AG10803 (cell line): ENCODE measurements at regions not wholly inside any gene's neighbourhood (a gene's known extent, or its start where the extent isn't known, plus 50 kb on each side); places are given as distances from the start of the nearest gene placed in this dataset.

Source experiments
- DNase-seq: peaks from one replicate; pipeline ENCODE4 v3.0.0; 2010; ENCODE audit warnings: low read depth
- H3K4me3 ChIP-seq: 2 replicates; pipeline ENCODE4 v1.5.1; 2011; ENCODE audit warnings: mild to moderate bottlenecking, low read length, control low read depth
- CTCF ChIP-seq: conservative IDR thresholded peaks from 2 replicates; pipeline ENCODE4 v1.5.1; 2011; ENCODE audit warnings: mild to moderate bottlenecking, low read length, control low read depth, inconsistent platforms

- no peak for DNase-seq
- no peak overlapping the region for H3K4me3 ChIP-seq
- no peak for TF ChIP-seq CTCF
These were observed 203.6 kb upstream of the MKLN1 start for GRCh38 chr7:131124001-131124629.

GRCh38 chr7:131124867-131125266, 202.8 kb upstream of the MKLN1 start:
- no peak overlapping the region for H3K4me3 ChIP-seq

GRCh38 chr7:131130324-131130723, 197.4 kb upstream of the MKLN1 start:
- no peak overlapping the region for H3K4me3 ChIP-seq
- no peak for DNase-seq
- TF ChIP-seq CTCF: no peak

More at GRCh38 chr7:131124867-131125266, 202.8 kb upstream of the MKLN1 start:
- no peak for TF ChIP-seq CTCF
- DNase-seq: no peak

- no peak for TF ChIP-seq CTCF
- H3K4me3 ChIP-seq: no peak overlapping the region
- no peak for DNase-seq
These were observed 196.5 kb upstream of the MKLN1 start for GRCh38 chr7:131131012-131131745.

GRCh38 chr7:131131746-131132431, 195.8 kb upstream of the MKLN1 start:
- no peak for TF ChIP-seq CTCF
- H3K4me3 ChIP-seq: no peak overlapping the region

GRCh38 chr7:131139462-131139861, 188.2 kb upstream of the MKLN1 start:
- TF ChIP-seq CTCF: no peak
- DNase-seq: no peak

More at GRCh38 chr7:131131746-131132431, 195.8 kb upstream of the MKLN1 start:
- no peak for DNase-seq

GRCh38 chr7:131141443-131141967, 186.2 kb upstream of the MKLN1 start:
- no peak for TF ChIP-seq CTCF
- no peak overlapping the region for H3K4me3 ChIP-seq
- no peak for DNase-seq

More at GRCh38 chr7:131139462-131139861, 188.2 kb upstream of the MKLN1 start:
- H3K4me3 ChIP-seq: no peak overlapping the region
